HG03460 (cell line): ENCODE measurements at regions not wholly inside any gene's neighbourhood (a gene's known extent, or its start where the extent isn't known, plus 50 kb on each side); places are given as distances from the start of the nearest gene placed in this dataset.

Experiments used
- ATAC-seq: cut with Tn5 transposase; IDR thresholded peaks from one replicate; pipeline ENCODE4 v1.9.1; 2021; ENCODE audit not compliant: unreplicated experiment

DNA sequence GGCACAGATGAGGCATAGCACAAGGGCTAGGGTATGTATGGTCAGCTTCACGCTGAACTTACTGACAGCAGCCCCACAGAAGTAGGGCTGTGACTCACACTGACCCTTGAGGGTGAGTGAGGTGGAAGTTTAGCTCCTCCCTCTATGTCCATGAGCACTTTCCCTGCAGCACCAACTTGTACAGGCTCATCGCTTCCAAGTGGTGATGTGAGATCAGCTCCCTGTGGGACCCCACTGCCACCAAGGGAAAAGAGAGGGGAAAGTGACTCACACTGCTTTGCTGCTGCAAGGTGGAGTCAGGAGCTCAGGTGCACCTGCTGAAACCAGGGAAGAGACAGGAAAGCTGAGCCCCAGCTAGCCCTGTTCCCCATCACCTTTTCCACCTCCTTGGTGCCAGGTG, 91.5 kb downstream of the TEX51 start:
- ATAC-seq: no peak

DNA sequence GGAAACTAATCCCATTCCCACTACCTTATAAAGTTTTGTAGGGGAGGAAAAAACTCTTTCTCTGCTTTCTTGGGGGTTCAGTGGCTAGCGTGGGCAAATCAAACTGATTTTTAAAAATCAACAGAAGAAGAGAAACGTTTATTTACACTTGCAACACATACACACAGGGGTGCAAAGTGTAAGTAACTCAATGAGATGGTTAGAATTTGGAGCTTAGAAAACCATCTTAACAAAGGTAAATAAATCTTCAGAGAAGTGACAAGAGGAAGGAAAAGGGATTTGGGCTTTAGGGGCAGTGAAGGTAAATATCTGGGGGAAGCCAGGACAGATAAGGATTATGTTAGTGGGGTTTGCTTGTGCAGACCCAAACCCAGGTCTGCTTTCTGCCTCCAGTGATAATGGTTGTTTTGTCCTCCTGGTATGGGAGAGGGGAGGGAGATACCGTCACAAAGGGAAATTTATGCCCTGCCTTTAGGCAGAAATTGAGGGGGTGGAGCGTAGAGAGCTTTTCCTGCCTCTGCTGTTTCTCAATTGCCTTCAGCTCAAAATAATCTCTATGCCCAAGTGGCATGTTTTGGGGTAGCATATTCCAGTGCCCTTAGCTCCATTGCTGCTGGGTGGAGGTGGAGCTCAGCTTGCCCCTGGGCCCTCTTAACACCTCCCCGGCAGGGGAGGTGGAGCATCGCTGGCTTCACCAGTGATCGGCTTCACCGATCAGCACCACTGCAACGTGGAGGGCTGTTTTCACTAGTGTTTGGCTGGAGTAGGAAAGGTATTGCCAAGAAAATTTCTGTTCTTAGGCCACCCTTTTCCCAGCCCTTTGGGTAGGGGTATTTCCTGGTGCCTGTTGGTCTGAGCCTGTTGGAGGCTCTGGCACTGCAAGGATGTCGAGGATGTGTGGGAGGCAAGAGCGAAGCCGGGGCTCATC, 92.2 kb downstream of the TEX51 start:
- no peak for ATAC-seq

DNA sequence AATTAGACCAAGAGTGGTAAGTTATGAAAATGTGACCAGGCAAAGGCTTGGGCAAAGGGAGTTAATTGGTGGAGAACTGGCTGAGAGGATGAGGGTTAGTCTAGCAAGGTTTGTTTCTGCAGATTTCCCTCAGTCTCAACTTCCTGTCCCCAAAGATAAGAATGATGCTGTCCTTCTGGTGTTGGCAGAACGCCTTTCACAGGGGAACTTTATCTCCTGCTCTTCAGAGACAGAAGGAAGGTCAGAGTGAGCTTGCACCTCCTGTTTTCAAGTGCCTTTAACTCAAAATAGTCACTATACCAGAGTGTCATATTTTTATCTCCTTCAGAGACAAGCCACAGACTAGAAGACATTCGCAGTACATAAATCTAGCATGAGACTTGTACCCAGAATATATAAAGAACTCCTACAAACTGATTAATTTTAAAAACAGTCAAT, 95.7 kb downstream of the TEX51 start:
- no peak for ATAC-seq

DNA sequence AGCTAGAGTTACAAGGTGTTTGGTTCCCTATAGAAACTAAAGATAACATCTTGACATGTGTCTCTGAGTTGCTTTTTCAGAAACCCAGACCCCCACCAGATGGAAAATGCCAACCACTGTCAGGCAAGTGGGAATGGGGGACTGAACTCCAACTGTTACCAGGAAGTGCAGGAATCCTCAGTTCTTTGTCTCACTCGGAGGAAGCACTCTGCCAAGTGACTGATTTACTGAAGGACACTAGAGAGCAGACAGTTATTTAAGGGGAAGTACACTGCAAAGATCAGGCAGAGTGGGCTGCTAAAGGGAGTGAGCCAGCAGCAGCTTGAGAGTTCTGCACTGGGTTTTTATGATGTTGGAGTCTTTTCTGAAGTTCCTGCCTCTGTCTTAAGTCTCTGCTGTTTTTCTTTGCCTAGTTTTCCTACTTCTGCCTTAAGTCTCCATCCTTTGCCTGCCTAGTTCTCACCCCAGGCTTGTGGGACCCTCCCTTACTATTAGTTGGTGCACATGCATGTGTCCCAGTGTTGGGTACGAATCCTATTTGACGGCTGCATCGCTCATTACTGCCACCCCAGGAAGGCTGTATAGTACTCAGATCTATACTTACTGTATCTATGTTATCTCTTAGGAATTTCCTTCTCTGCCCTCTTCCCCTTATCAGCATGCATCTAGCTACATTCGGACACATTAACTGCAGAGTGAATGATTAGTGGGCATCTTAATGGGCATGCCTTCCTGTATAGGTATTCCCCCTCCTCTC, 97.1 kb downstream of the TEX51 start:
- ATAC-seq: no peak

DNA sequence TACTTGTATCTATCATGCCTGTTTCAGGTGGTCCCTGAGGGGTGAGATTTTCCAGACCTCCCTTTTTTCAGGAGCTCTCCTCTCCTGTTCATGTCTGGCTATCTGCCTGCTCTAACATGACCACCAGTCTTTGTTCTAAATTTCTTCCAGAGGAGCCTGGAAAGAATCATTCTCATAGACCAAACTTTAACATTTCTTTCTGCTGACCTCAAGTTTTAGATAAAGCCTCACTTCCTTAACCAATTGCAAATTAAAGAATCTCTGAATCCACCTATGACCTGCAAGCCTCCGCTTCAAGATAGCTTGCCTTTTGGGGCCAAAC, 97.6 kb downstream of the TEX51 start:
- ATAC-seq: no peak
